ENCODE measurements at regions not wholly inside any gene's neighbourhood (a gene's known extent, or its start where the extent isn't known, plus 50 kb on each side); places are given as distances from the start of the nearest gene placed in this dataset.
"Not testable (repeated sequence)": the region's sequence is repeated elsewhere in the genome, so short reads cannot be mapped to it uniquely, and the experiment has no call there.

- no peak overlapping the region for H4K91ac ChIP-seq (ENCODE audit: insufficient read length, low read depth, low read length)
- no peak overlapping the region for H3K4me2 ChIP-seq (ENCODE audit: insufficient read depth, insufficient read length, low read length)
- no peak overlapping the region for H3K9ac ChIP-seq (ENCODE audit: extremely low read depth, insufficient read length, low read length)
- no peak overlapping the region for H2AK5ac ChIP-seq (ENCODE audit: insufficient read length, low read length)
- H4K5ac ChIP-seq (ENCODE audit: insufficient read length, low read depth, low read length), result no peak overlapping the region
- no peak overlapping the region for H2BK12ac ChIP-seq (ENCODE audit: insufficient read length, low read depth, low read length)
- H3K79me1 ChIP-seq (ENCODE audit: insufficient read depth, low read depth, low read length, poor library complexity, severe bottlenecking), result no peaks in the 10 kb centered on the region
- H4K8ac ChIP-seq (replicated peaks; ENCODE audit: insufficient read length, low read depth, low read length), result no peak overlapping the region
- H2BK20ac ChIP-seq (ENCODE audit: low read depth, low read length, poor library complexity, severe bottlenecking), result no peak overlapping the region
- Mint-ChIP-seq H3K27me3 (ENCODE audit: low read depth) (peaks cover 91% of the 10 kb centered on the region), H3K36me3 (ENCODE audit: insufficient read depth in 1 of 3, low read depth in 3 of 3) (no peaks in the 10 kb centered on the region), H3K27ac (no peak overlapping the region), H3K4me1 (no peaks in the 10 kb centered on the region), H3K9me3 (no peaks in the 10 kb centered on the region), H3K4me3 (no peak overlapping the region)
- no peaks in the 10 kb centered on the region for H3K23me2 ChIP-seq (ENCODE audit: insufficient read length, low read depth, low read length, poor library complexity, severe bottlenecking)
- DNase-seq, result no peak
- no peak overlapping the region for H3K18ac ChIP-seq (ENCODE audit: insufficient read length, low read depth, low read length)
- H2AFZ ChIP-seq (ENCODE audit: low read length), result no peak overlapping the region
- H2BK15ac ChIP-seq (ENCODE audit: low read depth, low read length), result no peak overlapping the region
- H4K20me1 ChIP-seq (ENCODE audit: control insufficient read depth, insufficient read depth, insufficient read length), result no peaks in the 10 kb centered on the region
- no peaks in the 10 kb centered on the region; the same call in 1 of the 2 replicates for H3K27me3 ChIP-seq (ENCODE audit: insufficient read depth, low read length)
- H2BK5ac ChIP-seq (ENCODE audit: insufficient read length, low read length), result no peak overlapping the region
- H2BK120ac ChIP-seq (ENCODE audit: low read depth, low read length, poor library complexity, severe bottlenecking), result no peak overlapping the region
- no peak overlapping the region for H3K4ac ChIP-seq (ENCODE audit: low read depth, low read length)
- H3K4me1 ChIP-seq (ENCODE audit: insufficient read depth, low read length), result no peaks in the 10 kb centered on the region
- no peak for TF ChIP-seq CTCF (conservative IDR thresholded peaks at IDR 0.05)
- H3K14ac ChIP-seq (ENCODE audit: insufficient read depth, low read length), result no peak overlapping the region
- no peak overlapping the region for H3K27ac ChIP-seq (ENCODE audit: insufficient read length, low read depth, low read length)
- H3K23ac ChIP-seq (ENCODE audit: insufficient read length, low read depth, low read length), result no peak overlapping the region
- H3K56ac ChIP-seq (ENCODE audit: insufficient read length, low read depth, low read length), result no peak overlapping the region
- H3T11ph ChIP-seq (ENCODE audit: low read length), result no peak overlapping the region
- H3K9me3 ChIP-seq (ENCODE audit: control insufficient read depth, low read depth, low read length), result no peaks in the 10 kb centered on the region
- no CpG with 5 or more reads among the region's 3 CpGs for WGBS (ENCODE audit: extremely low coverage, insufficient read length, low lambda C conversion rate)
- no peaks in the 10 kb centered on the region for H3K79me2 ChIP-seq (ENCODE audit: insufficient read depth, low read length)
Observed at GRCh38 chr12:114491916-114492315, 86.0 kb upstream of the TBX5 start.

- not testable (repeated sequence) for H4K20me1 ChIP-seq (ENCODE audit: control insufficient read depth, insufficient read depth, insufficient read length); H4K5ac ChIP-seq (ENCODE audit: insufficient read length, low read depth, low read length); H2BK120ac ChIP-seq (ENCODE audit: low read depth, low read length, poor library complexity, severe bottlenecking); H3K23me2 ChIP-seq (ENCODE audit: insufficient read length, low read depth, low read length, poor library complexity, severe bottlenecking); H3K4me1 ChIP-seq (ENCODE audit: insufficient read depth, low read length); H3K9ac ChIP-seq (ENCODE audit: extremely low read depth, insufficient read length, low read length); H2BK20ac ChIP-seq (ENCODE audit: low read depth, low read length, poor library complexity, severe bottlenecking); H3T11ph ChIP-seq (ENCODE audit: low read length); H3K36me3 Mint-ChIP-seq (ENCODE audit: insufficient read depth in 1 of 3, low read depth in 3 of 3); H2BK12ac ChIP-seq (ENCODE audit: insufficient read length, low read depth, low read length); H3K4me2 ChIP-seq (ENCODE audit: insufficient read depth, insufficient read length, low read length); H3K4me3 Mint-ChIP-seq; DNase-seq; H4K8ac ChIP-seq (replicated peaks; ENCODE audit: insufficient read length, low read depth, low read length); H3K9me3 ChIP-seq (ENCODE audit: control insufficient read depth, low read depth, low read length); H2AK5ac ChIP-seq (ENCODE audit: insufficient read length, low read length); H4K91ac ChIP-seq (ENCODE audit: insufficient read length, low read depth, low read length); H2BK5ac ChIP-seq (ENCODE audit: insufficient read length, low read length); H2AFZ ChIP-seq (ENCODE audit: low read length); H3K23ac ChIP-seq (ENCODE audit: insufficient read length, low read depth, low read length); H3K4ac ChIP-seq (ENCODE audit: low read depth, low read length); H3K27ac ChIP-seq (ENCODE audit: insufficient read length, low read depth, low read length); H3K79me1 ChIP-seq (ENCODE audit: insufficient read depth, low read depth, low read length, poor library complexity, severe bottlenecking); H3K18ac ChIP-seq (ENCODE audit: insufficient read length, low read depth, low read length); H3K79me2 ChIP-seq (ENCODE audit: insufficient read depth, low read length); H3K27ac Mint-ChIP-seq; H3K56ac ChIP-seq (ENCODE audit: insufficient read length, low read depth, low read length); H2BK15ac ChIP-seq (ENCODE audit: low read depth, low read length); H3K14ac ChIP-seq (ENCODE audit: insufficient read depth, low read length)
- Mint-ChIP-seq H3K4me1 (peaks cover 9 to 13% of the 10 kb centered on the region in 2 experiments), H3K9me3 (peaks cover 10 to 12% of the 10 kb centered on the region in 2 experiments), H3K27me3 (ENCODE audit: low read depth) (peaks cover 77% of the 10 kb centered on the region)
- peaks cover 26% of the 10 kb centered on the region for H3K27me3 ChIP-seq (ENCODE audit: insufficient read depth, low read length)
- no CpG with 5 or more reads among the region's 45 CpGs for WGBS (ENCODE audit: extremely low coverage, insufficient read length, low lambda C conversion rate)
Observed at GRCh38 chr12:114484822-114485459, 79.0 kb upstream of the TBX5 start.

Data from H9 (cell line).